Activated T-cell treated with anti-CD3 and anti-CD28 coated beads for 48 hours (primary cell): ENCODE measurements at regions not wholly inside any gene's neighbourhood (a gene's known extent, or its start where the extent isn't known, plus 50 kb on each side); places are given as distances from the start of the nearest gene placed in this dataset.

Experiments used
- DNase-seq: peaks from one replicate; pipeline ENCODE4 v3.0.0-alpha.2; 2020; ENCODE audit warnings: low read depth

DNA sequence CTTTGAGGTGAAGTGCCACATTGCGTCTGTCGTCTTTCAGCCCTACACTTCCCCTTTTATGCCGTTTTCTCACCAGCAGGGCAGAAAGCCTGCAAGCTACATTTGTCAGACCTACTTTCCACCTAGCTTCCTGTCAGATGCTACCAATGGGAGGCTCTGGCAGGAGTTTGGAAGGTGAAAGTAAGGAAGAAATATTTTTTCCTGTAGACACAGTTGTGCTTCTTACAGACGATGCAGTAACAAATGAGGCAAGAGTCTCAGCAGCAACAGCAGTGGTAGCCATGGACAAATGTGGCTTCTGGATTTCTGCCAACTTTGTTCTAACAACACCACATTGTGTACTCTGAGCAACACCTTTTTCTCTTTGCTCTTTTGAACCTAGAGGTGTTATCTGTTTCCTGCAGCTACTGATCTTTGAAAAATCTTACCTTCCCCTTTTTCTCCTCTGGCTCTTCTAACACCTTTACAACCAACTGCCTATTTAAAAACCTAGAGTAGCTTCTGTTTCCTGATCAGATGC, 70.6 kb upstream of the STT3B start:
- DNase-seq: no peak

DNA sequence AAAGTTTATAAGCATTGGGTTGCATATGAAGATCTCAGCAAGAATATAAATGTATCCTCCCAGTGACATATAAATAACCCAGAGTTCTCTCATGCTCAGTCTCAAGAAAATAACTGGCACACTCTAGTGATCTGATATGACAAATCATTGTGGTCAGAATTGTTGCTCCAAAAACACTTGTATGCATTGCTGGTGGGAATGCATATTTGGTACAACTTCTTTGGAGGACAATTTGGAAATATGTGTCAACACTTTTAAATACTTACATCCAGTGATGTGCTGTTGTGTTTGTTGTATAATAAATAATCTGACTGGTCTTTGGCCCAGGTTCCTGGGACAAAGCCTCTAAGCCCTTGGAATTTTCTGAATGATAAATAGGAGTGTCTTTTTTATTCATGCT, 66.7 kb upstream of the STT3B start:
- DNase-seq: no peak

DNA sequence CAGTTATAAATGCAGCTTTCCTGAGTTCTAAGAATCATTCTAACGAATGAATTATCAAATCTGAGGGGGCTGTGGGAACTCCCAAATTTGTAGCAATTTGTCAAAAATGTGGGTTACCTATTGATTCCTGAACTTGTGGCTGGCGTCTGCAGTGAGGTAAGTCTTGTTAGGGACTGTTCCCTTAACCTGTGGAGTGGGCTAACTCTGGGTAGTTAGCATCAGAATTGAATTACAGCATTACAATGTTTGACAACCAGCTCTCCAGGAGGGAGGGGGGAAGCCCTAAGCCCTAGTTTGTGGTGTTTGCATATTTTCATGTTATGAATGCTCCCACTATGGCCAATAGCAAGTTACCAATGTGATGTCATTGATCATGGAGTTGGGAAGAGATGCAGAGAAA, 65.9 kb upstream of the STT3B start:
- DNase-seq: no peak

DNA sequence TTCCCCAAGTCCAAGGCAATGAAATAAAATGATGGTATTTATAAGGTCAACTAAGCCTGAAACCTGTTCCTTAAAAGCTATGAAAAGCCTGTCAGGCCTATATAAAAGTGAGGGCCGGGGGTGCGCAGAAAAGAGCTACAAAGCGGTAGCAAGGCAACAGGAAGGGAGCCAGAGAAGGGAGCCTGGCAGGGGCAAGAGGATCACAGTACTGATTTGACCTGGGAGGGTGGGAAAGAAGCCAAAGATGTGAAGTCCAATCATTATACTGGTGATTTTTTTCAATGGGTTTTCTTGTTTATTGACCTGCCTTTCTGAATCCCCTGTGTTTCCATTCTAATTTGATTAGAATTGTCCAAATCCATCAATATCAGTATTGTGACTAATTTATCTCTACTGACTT, 64.3 kb upstream of the STT3B start:
- no peak for DNase-seq

DNA sequence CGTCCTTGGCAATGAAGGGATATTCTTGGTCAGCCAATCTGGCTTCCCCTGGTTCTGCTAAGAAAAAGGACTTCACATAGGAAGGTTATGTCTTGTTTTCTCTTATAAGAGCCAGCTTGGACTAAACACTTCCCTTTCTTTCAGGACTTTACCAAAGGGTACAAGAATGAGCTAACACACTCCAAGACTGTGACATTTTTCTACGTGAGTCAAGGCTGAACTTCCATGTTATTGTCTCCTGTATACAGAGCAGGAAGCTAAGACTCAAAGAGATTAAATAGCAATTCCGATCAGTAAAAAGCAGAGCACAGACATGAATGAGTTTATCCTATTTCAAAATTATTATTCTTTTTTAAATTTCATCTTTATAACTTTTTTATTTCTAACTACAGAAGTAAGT, 63.3 kb upstream of the STT3B start:
- DNase-seq: no peak

DNA sequence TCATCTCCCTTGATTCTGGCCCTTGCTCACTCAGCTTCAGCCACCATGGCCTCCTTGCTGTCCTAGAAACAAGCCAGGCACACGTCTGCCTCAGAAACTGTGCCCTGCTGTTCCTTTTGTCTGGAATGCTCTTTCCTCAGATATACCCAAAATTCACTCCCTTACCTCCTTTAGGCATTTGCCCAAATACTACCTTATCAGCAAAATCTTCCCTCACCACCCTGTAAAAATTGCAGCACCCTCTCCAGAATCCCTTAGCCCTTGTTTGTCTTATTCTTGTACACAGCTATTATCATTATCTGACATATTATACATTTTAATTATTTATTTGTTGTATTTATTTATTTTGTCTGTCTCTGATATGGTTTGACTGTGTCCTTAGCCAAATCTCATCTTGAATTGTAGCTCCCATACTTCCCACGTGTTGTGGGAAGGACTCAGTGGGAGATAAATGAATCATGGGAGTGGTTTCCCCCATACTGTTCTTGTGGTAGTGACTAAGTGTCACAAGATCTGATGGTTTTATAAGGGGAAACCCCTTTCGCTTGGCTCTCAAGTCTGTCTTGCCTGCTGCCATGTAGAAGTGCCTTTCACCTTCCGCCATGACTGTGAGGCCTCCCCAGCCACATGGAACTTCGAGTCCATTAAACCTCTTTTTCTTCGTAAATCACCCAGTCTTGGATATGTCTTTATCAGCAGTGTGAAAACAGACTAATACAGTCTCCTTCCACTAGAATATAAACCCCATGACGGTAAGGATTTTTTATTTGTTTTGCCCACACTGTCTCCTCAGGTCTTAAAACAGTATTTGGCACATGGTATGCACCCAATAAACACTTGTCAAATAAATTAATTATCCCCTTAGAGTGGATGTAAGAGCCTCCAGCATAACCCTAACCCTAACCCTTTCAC, 60.0 kb upstream of the STT3B start:
- peak; percentile 27 for DNase-seq

DNA sequence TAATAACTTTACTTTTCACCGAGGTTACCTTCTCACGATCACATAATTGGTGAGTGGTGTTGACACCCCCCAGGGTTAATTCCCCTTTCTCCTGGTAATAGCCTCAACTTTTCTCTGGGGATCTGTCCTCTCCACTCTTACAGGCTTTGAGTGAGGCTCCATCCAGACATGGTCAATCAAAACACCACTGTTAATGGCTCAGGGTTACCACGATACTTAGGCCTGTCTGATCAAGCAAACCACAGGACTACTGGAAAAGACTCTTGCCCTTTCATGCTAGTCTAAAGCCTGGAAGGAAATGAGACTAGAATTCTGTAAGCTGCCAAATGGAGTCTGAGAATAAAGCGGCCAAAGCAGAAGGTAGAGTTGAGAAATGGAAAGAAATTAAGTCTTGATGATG, 56.5 kb upstream of the STT3B start:
- DNase-seq: no peak

GRCh38 chr3:31479431-31479830, 53.3 kb upstream of the STT3B start:
- DNase-seq: no peak

- no peak for DNase-seq
Measured at GRCh38 chr3:31481697-31482096, 51.0 kb upstream of the STT3B start.

DNA sequence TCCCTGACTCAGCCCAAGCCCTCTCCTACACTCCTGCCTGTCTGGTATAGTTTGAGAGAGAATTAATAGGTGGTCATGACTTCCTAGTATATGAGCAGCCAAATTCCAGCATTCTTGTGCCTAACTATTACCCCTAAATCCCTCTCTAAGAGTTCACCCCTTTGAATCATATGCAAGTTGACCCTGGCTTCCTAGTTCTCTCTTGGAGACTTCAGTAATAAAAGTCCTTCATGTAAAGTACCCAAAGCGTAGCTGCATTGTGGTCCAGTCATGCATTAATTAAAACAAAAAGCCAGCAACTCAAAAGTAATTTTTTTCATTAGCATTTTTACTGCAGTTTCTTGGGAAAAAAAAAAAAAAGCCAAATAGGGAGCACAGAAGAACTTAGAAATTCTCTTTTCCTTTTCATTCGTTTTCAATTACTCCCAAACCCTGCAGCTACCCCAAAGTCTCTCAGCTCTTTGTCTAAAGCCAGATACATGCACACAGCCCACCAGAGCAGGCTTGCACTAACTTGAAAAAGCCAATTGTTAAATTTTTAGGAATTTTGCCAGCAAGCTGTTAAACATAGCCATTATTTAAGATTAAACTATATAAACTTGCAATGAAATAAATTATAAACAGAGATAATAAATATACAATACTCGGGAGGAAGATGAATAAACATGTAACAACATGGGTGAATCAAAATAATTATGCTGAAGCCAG, 50.1 kb upstream of the STT3B start:
- no peak for DNase-seq
